ENCODE measurements at regions not wholly inside any gene's neighbourhood (a gene's known extent, or its start where the extent isn't known, plus 50 kb on each side); places are given as distances from the start of the nearest gene placed in this dataset.
"Not testable (repeated sequence)": the region's sequence is repeated elsewhere in the genome, so short reads cannot be mapped to it uniquely, and the experiment has no call there.

- DNase-seq: peak in 1 of 3 donors; percentile 3
Measured at GRCh38 chr2:107108556-107108955, 222.6 kb upstream of the ST6GAL2 start.

GRCh38 chr2:107111623-107112022 lies 225.7 kb upstream of the ST6GAL2 start:
- no peak for DNase-seq

- no peak for DNase-seq
Measured at GRCh38 chr2:107112561-107112960, 226.6 kb upstream of the ST6GAL2 start.

GRCh38 chr2:107128381-107128780 lies 242.4 kb upstream of the ST6GAL2 start:
- DNase-seq: no peak

GRCh38 chr2:107132070-107132469 lies 246.1 kb upstream of the ST6GAL2 start:
- DNase-seq: peak in 1 of 3 donors; percentile 1

- no peak for DNase-seq
Measured at GRCh38 chr2:107132746-107133145, 246.8 kb upstream of the ST6GAL2 start.

GRCh38 chr2:107133412-107133811 lies 247.4 kb upstream of the ST6GAL2 start:
- no peak for DNase-seq

GRCh38 chr2:107136733-107137132 lies 250.8 kb upstream of the ST6GAL2 start:
- no peak for DNase-seq

- DNase-seq: peak in 2 of 3 donors; percentile 7 to 15
Measured at GRCh38 chr2:107137706-107138105, 251.7 kb upstream of the ST6GAL2 start.

GRCh38 chr2:107146181-107146580 lies 260.2 kb upstream of the ST6GAL2 start:
- no peak for DNase-seq

GRCh38 chr2:107146645-107147044 lies 260.7 kb upstream of the ST6GAL2 start:
- DNase-seq: not testable (repeated sequence)

GRCh38 chr2:107148055-107148454 lies 262.1 kb upstream of the ST6GAL2 start:
- no peak for DNase-seq

- no peak for DNase-seq
Measured at GRCh38 chr2:107148496-107148895, 262.5 kb upstream of the ST6GAL2 start.

- DNase-seq: no peak
Measured at GRCh38 chr2:107160640-107161239, 274.8 kb upstream of the ST6GAL2 start.

- DNase-seq: no peak
Measured at GRCh38 chr2:107168141-107168540, 282.2 kb upstream of the ST6GAL2 start.

GRCh38 chr2:107174171-107174570 lies 288.2 kb upstream of the ST6GAL2 start:
- peak in 1 of 3 donors; percentile 35 for DNase-seq

GRCh38 chr2:107182981-107183380 lies 297.0 kb upstream of the ST6GAL2 start:
- no peak for DNase-seq

- DNase-seq: no peak
Measured at GRCh38 chr2:107187870-107188269, 301.9 kb upstream of the ST6GAL2 start.

GRCh38 chr2:107195631-107196030 lies 309.7 kb upstream of the ST6GAL2 start:
- no peak for DNase-seq

- DNase-seq: peak in 1 of 3 donors; percentile 2
Measured at GRCh38 chr2:107197594-107198294, 311.8 kb upstream of the ST6GAL2 start.

- no peak for DNase-seq
Measured at GRCh38 chr2:107202962-107203591, 317.1 kb upstream of the ST6GAL2 start.

GRCh38 chr2:107215401-107216350 lies 329.7 kb upstream of the ST6GAL2 start:
- DNase-seq: peak; percentile 20 to 74 (median 36)
